CD4-positive, alpha-beta T cell treated with Interleukin-4 for 1 hour (primary cell): ENCODE measurements at regions not wholly inside any gene's neighbourhood (a gene's known extent, or its start where the extent isn't known, plus 50 kb on each side); places are given as distances from the start of the nearest gene placed in this dataset.
"Not testable (repeated sequence)": the region's sequence is repeated elsewhere in the genome, so short reads cannot be mapped to it uniquely, and the experiment has no call there.

ENCODE experiments used
- DNase-seq, 2 donors: peaks; one replicate each; pipeline ENCODE4 v3.0.0-alpha.2; 2020 to 2022

DNA sequence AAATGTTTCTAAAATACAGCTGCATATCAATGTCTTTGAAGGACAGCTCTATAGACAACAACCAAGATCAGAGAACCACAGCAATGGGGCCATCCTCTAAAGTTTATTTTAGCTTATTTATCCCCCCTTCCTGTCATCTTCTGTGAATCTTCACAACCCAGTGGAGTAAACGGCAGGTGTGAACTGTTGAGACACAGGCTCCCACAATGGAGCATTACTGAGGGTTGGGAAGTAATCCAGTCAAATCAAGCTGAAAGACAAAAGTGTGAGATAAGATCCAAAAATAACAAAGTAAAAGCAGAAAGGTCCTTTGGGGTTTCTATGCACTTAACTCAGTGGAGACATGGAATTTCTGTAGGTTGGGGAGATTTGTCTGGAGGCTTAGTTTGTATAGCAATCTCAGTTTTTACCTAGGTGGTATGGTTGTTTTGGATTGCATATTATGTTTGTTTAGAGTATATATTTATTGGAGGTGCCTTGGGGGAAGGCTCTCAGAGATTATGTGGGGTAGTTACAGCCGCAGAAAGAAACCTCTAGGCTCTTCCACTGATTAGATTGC is 286.9 kb upstream of the ADGRL2 start:
- no peak for DNase-seq

DNA sequence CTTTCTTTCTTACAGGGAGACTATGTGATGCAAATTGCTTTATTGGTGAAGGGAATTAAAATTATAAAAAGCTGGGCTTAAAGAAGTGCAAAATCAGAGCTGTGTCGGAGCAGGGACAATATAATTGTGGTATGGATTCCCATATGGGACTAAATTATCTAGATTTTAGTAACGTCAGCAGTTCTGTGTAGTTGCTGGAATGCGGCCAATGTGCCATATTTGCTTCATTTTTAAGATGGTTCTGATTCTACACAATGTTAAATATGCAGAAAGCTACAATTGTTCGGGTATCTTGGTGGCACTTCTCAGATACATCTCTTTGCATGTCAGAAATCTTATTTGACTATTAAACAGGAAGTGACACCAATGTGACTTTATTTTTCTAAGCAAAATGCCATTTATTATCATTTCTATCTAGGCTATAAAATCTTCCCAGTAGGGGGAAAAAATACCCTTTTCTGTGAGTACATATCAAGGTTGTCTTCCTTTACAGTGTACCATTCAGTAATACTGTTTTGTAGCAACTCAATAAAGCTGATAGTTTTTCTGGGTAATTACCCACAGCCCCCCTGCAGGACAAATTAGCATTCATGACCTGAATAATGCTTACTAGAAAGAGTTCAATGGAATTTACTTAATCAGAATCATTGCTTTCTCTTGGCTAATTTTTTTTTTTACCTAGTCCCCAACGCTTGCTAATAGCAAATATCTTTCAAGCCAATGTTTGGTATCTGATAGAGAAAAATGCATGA is 288.3 kb upstream of the ADGRL2 start:
- no peak for DNase-seq

DNA sequence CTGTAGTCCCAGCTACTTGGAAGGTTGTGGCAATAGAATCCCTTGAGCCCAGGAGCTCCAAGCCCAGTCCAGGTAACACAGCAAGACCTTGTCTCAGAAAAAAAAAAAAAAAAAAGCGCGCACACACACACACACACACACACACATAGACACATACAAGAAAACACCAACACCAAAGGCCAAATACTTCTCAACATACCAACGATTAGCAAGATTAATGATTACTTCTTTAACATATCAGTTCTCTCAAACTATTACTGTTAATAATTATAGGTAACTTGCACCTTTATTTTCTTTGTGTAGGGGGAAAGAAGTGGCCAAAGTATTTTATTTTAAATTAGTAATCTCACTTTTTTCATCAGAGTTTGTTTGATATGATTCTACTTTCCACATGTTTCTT is 289.5 kb upstream of the ADGRL2 start:
- no peak for DNase-seq

GRCh38 chr1:81510701-81511100 is 290.0 kb upstream of the ADGRL2 start:
- DNase-seq: no peak

- DNase-seq: no peak
Observed at GRCh38 chr1:81509594-81509993, 291.1 kb upstream of the ADGRL2 start.

DNA sequence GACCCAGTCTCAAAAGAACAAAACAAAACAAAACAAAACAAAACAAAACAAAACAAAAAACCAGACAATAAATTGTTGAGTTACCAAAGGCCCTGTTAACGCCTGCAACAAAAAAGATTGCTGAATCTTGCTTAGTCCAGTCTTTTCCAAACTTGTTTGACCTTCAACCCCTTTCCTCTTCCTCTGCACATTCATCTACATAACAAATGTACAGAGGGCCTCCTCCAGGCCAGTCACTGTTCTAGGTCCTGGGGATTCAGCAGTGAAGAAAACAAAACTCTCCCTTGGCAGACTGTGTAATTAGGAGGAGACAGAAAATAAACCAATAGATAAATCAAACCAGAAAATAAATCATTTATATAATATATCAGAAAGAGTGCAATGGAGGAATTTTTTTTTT is 294.0 kb upstream of the ADGRL2 start:
- DNase-seq: no peak

- no peak for DNase-seq
Observed at GRCh38 chr1:81505831-81506230, 294.9 kb upstream of the ADGRL2 start.

- DNase-seq: not testable (repeated sequence)
Observed at GRCh38 chr1:81504820-81505219, 295.9 kb upstream of the ADGRL2 start.

DNA sequence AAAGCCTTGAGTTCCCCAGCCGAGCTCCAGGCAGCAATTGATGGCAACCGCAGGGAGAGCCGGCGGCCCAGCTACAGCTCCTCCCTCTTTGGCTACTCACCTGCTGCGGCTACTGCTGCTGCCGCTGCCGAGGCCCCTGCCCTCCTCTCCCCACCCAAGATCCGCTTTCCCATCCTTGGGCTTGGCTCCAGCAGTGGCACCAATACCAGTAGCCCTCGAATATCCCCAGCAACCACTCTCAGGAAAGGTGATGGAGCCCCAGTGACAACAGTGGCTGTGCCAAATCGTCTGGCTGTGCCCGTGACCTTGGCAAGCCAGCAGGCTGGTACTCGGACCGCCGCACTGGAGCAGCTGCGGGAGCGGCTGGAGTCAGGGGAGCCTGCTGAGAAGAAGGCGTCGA is 298.0 kb upstream of the ADGRL2 start:
- not testable (repeated sequence) for DNase-seq

DNA sequence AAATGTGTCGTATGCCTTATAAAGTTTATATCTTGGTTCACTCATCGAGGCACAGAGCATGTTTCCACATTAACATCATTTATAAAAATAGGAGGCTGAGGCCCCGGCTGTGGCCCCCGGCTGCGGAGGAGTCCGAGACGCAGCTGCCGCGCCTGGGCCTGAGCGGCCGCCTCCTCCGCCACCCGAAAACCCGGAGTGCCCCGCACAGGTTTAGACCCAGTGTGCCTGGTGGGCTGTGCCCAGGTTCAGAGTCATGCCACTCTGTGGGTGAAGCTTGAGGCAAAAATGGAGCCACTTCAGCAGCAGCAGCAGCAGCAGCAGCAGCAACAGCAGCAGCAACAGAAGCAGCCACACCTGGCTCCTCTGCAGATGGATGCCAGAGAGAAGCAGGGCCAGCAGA is 299.2 kb upstream of the ADGRL2 start:
- not testable (repeated sequence) for DNase-seq

GRCh38 chr1:81499487-81499886 is 301.2 kb upstream of the ADGRL2 start:
- DNase-seq: no peak

DNA sequence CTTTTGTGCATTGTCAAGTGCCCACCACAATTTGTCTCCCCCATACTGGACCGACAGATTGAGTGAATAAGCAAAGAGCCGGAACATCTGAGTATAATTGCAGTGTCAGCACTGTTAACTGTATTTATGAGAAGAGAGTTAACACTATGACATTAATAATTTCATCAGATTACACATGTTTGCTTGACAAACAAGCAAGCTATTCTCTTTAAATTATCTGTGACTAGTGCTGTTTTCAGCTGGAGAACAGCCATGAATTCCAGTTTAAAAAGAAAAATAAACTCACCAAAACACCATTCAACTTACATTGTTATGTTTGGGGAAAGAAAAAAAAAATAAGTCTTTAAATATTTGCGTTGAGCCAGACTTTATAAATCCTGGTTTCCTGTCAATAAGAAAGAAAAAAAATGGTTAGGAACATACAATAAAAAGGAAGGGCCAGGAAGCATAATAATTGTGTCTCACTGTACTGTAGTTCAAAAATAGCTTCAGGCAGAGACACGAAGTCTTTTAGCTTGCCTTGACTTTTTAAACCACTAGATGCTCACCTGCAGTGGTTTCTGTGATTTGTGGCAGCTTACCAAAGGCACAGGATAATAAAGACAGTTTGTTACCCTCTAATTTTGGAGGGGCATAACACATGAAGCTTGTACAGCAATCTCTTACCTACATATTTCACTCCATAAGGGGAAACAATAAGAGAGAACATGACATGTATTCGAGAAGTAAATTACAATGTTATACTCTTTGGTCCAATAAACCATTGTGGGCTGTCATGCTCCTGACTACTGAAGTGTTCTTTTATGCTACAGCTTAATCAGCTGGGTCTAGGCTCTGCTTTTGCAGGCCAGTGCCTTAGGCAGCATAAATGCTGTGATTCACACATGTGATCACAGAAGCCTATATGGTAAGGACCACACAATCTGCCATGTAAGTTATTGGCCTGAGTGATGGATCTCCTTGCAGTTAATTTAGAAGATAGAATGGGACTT is 302.0 kb upstream of the ADGRL2 start:
- DNase-seq: no peak

- DNase-seq: no peak
Observed at GRCh38 chr1:81496349-81496748, 304.4 kb upstream of the ADGRL2 start.

DNA sequence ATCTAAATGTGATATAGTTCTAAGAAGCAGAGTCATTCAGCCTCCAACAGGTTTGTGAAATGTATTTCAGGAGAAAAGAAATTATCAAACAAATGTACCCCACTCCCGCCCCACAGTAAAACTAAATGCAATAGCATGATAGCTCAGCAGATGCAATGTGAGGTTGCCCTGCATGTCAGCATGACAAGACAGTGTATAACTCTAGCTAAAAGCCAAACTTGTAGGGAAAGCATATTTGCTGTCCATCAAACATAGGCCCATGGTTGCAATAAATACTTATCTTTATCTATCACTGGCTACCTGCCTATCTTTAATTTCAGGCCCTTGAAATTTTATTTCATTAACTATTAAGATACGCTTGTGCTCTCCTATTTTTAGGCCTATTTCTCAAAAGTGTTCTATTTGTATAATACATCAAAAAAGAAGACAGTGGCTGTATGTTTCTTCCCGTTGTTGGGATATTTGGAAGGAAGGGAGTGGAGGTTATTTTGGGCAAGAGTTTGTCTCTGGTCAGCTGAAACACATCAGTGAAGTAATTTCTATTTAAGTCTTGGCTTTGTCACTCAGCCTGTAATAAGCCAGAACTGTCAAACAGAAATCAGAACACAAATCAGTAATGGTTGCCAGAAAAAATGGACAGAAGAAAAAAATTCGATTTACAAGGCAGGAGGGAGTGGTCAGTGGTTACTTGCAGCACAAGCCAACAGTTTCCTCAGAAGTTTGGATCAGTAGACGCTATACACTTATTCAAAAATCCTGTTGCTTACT is 307.4 kb upstream of the ADGRL2 start:
- DNase-seq: no peak

DNA sequence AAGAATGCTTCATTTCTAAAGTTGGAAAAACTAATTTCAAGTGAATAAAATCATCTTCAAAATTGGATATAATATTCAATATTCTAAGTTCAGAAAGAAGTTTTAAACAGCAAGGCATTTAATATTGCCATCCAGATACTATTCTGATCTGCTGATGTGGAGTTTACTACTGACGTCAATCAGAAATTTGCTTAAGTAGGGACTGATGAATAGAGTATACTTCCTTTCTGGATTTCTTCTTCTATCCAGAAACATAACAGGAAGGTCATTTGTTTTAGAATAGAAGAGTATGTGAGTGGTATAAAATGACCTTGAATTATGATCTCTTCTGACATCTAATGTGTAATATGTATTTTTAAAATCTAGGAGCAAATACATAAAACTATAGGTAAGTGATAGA is 308.1 kb upstream of the ADGRL2 start:
- no peak for DNase-seq

DNA sequence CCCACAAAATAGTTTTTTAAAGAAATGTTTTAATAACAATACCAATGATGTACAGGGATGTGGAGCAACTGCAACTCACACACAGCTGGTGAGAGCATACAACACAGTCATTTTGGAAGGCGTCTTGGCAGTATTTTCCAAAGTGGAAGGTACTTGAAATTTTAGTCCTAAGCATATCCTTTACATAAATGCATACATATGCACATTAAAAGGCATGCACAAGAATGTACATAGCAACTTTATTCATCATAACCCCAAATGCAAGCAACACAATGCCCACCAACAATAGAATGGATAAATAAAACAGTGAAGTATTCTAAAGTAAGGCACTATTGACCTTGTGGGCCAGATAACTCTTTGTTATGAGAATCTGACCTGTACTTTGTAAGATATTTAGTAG is 310.1 kb upstream of the ADGRL2 start:
- no peak for DNase-seq

DNA sequence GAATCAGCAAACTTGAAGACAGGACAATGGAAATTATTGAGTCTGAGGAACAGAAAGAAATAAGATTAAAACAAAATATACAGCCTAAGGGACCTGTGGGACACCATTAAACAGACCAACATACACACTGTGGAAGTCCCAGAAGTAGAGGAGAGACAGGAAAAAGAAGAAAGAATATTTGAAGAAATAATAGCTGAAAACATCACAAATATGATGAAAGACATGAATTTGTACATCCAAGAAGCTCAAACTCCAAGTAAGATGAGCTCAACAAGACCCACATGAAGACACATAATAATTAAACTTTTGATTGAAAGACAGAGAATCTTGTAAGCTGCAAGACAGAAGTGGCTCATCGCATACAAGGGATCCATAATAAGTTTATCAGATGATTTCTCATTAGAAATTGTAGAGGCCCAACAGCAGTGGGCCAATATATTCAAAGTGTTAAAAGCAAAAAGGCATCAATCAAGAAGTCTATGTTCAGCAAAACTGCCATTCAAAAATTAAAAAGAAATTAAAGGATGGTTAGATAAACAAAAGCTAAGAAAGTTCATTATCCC is 311.3 kb upstream of the ADGRL2 start:
- no peak for DNase-seq

DNA sequence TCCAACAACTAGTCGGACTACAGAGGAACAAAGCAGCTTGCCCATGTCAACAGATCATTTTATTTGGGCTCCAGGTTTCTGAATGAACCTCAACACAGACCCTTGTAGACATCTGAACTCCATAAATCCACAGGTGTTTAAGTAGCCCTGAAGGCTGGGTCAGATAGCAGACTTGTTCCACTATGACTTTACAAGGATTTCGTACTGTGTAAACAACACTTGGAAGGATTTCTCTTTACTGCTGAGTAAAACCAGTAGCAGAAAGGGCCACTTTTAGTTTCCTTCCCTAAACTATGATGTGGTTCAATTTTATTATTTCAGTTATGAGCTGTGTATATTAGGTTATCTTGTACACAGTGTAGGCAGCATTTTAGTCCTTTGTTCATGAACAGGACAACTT is 316.4 kb upstream of the ADGRL2 start:
- DNase-seq: no peak

DNA sequence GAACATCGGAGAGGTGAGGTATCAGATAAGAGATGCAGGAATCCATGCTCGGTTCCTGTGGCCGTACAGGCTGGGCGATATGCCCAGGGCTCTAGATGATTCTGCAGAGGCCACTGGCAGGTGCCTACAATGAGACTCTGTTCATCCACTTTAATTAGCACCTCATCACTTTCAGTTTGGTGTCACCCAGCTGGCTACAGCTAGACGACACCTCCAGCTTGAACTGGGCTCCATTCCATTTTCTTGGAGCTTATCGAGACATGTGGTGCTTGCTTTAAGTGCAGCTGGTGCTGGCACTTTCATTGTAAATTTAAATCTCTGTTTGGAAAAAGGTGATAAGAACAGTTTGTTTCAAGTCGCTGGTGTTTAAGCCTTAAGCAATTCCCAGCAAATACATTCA is 322.5 kb upstream of the ADGRL2 start:
- no peak for DNase-seq

DNA sequence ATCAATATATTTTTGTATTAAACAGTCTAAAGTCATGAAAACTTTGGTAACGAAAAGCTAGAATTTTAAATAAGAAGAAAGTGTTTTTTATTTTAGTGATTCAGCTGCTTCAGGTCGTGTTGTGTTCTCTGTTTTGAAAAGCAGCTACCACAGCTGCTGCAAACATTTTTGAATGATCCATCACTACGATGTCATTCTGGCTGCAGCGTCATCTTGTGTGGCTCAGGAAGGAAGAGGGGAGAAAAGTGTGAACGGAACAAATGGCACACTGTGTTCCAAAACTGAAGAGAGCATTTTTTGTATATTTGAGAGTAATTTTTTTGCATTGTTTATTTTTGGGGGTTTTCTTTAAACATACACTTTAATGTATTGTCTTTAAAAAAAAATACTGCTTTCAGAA is 323.0 kb upstream of the ADGRL2 start:
- DNase-seq: no peak

DNA sequence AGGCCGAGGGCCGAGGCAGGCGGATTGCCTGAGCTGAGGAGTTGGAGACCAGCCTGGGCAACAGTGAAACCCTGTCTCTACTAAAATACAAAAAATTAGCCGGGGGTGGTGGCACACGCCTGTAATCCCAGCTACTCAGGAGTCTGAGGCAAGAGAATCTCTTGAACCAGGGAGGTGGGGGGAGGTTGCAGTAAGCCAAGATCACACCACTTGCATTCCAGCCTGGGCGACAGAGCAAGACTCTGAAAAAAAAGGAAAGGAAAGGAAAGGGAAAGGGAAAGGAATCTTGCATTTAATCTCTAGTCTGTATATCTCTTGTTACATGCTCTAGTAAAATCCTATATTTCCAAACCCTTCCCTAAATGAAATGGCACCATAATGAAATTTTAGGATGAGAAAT is 328.3 kb upstream of the ADGRL2 start:
- no peak for DNase-seq

- no peak for DNase-seq
Observed at GRCh38 chr1:81471255-81471654, 329.5 kb upstream of the ADGRL2 start.

DNA sequence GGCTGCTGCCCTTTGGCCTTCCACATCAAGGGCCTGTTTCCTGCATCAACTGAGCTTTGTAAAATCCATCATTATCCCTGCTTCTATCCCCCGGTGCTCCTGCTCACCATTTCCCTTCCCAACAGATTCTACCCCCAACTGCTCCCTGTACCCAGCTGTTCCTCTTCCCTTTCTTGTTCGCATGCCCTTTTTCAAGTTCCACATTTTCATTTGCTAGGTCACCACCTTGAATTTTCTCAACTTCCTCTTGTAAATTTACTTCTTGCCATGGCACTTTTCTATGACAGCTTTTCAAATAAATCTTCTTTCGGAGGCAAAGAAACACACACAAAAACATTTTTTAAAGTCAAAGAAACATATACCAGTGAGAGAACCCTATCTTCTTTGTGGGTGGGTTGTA is 330.5 kb upstream of the ADGRL2 start:
- no peak for DNase-seq
